ENCODE measurements at regions not wholly inside any gene's neighbourhood (a gene's known extent, or its start where the extent isn't known, plus 50 kb on each side); places are given as distances from the start of the nearest gene placed in this dataset.

DNA sequence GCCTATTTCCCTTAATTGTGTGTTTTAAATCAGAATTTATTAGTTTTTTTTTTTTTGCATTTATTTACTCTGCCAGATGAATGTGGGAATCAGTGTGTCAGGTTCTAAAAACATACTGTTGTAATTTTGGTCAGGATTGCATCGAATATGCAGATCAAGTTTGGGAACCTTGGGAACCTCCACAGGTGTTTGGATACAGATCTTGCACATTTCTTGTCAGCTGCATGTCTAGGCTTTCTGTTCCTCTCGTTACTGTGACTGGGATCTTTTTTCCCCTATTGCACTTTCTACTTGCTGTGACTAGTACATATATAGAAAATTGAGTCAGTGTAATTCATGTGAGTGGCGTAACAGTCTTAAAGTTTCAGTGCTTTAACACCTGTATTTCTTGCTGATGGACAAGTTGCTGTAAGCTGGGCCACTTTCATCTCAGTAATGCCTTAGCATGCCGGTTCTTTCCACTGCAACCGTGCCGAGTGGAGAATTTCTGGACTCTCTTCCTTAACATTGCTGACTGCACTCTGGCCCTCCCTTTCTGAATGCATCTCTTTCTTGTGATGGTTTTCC is 112.5 kb downstream of the TENT4A start:
- Mint-ChIP-seq H3K27me3 (ENCODE audit: low read depth in 3 of 3) (peaks cover 0 to 7% (median 5%) of the 10 kb centered on the region in 3 donors), H3K27ac (no peak overlapping the region), H3K36me3 (peaks cover 3 to 7% (median 6%) of the 10 kb centered on the region in 3 donors), H3K4me1 (peaks cover 21 to 24% of the 10 kb centered on the region in 2 donors), H3K9me3 (peaks cover 6 to 18% (median 13%) of the 10 kb centered on the region in 6 donors), H3K4me3 (no peak overlapping the region)
- DNase-seq = no peak

DNA sequence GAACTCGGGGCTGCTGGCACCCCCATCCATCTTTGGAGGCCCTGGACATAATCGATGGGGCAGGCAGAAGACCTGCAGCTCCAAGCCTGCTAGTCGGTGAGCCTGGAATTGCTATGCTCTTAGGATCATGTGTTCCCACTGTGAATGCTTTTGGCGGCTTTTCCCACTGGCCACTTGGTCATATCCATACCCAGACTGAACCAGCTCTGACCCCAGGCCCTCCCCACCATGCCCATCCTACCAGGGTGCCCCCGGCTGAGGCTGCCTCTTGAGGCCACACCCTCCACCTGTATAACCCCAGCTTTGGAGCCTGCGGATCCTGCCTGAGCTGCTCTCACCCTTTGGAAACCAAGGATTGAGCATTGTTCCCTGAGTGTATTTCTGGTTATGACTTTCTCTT is 113.5 kb downstream of the TENT4A start:
- H3K27ac Mint-ChIP-seq = peak overlapping the region in 3 of 6 donors; percentile 75 to 86 (median 85)
- DNase-seq = no peak
- H3K36me3 Mint-ChIP-seq = peaks cover 0 to 5% (median 4%) of the 10 kb centered on the region in 3 donors
- H3K27me3 Mint-ChIP-seq (ENCODE audit: low read depth in 3 of 3) = peaks cover 0 to 5% (median 2%) of the 10 kb centered on the region in 3 donors
- peaks cover 21 to 24% of the 10 kb centered on the region in 2 donors for H3K4me1 Mint-ChIP-seq
- H3K4me3 Mint-ChIP-seq = no peak overlapping the region
- peaks cover 3 to 10% (median 7%) of the 10 kb centered on the region in 6 donors for H3K9me3 Mint-ChIP-seq

DNA sequence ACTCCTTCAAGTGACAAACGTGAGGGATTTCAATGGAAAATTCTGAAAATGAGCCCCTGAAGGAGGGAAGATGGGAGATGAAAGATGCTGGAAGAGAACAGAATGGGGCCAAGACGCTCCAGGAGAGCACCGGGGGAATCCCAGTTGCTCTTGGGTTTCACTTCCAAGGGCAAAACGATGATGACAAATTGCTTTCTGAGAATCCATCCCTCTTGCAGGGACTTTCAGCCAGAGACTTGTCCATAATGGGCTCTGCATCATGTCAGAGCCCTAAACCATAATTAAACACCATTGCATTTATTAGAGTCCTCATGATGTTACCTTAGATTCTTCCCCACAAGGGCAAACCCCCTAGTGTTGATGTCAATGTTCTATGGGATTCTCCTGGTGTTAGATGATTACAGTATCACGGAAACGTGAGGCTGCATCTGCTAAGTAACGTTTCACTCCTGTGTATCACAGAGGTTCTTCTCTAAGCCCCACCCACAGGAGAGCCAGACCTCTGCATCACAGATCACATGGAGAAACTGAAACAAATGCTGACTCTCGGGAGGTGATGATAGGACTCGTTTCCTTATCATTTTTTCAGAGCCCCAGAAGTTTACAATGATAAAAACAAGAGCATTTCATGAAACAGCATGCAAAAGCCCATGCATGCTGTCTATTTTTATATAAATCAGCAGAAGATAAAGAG is 114.4 kb downstream of the TENT4A start:
- H3K36me3 Mint-ChIP-seq = peaks cover 0 to 4% (median 4%) of the 10 kb centered on the region in 3 donors

DNA sequence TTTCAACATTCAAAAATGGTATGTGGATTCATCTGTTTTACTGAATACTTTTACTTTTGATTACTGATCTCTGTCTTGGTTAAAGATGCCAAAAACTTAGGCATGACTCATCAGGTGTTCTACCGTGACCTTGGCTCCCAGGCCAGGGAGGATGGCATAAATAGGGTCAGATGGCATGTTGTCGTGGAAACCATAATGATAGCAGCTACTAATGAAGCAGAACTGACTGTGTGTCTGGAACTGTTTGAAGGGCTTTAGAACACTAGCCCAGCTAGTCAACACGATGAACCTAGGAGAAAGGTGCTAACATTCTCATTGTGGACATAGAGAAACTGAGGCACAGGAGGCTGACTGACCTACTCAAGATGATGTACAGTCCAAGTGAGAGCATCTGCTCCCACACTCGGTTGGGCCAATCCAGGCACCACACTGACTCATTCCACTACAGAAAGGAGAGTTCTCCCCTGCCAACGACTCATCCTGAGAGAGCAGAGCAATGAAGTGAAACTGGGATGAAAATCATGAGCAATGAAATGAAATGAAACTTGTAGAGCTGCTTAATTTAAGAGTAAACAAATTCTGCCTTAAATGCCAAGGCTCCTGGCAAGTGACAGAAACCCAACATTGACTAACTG is 116.0 kb downstream of the TENT4A start:
- no peak for DNase-seq
- Mint-ChIP-seq H3K4me3 (peak overlapping the region; percentile 86 to 97 (median 91)), H3K27ac (peak overlapping the region in 5 of 6 donors; percentile 86 to 97 (median 88)), H3K27me3 (ENCODE audit: low read depth in 3 of 3) (peaks cover 0 to 5% (median 1%) of the 10 kb centered on the region in 3 donors), H3K4me1 (peaks cover 23 to 32% of the 10 kb centered on the region in 2 donors), H3K9me3 (peaks cover 0 to 2% (median 0%) of the 10 kb centered on the region in 6 donors), H3K36me3 (no peaks in the 10 kb centered on the region)

More for the DNA sequence above, 114.4 kb downstream of the TENT4A start:
- Mint-ChIP-seq H3K4me1 (peaks cover 21 to 26% of the 10 kb centered on the region in 2 donors), H3K27me3 (ENCODE audit: low read depth in 3 of 3) (peaks cover 0 to 5% (median 1%) of the 10 kb centered on the region in 3 donors), H3K27ac (peak overlapping the region; percentile 86 to 97 (median 90)), H3K4me3 (peak overlapping the region; percentile 86 to 97 (median 91)), H3K9me3 (peaks cover 2 to 7% (median 4%) of the 10 kb centered on the region in 6 donors)
- DNase-seq = peak; percentile 57 to 62 (median 58)

DNA sequence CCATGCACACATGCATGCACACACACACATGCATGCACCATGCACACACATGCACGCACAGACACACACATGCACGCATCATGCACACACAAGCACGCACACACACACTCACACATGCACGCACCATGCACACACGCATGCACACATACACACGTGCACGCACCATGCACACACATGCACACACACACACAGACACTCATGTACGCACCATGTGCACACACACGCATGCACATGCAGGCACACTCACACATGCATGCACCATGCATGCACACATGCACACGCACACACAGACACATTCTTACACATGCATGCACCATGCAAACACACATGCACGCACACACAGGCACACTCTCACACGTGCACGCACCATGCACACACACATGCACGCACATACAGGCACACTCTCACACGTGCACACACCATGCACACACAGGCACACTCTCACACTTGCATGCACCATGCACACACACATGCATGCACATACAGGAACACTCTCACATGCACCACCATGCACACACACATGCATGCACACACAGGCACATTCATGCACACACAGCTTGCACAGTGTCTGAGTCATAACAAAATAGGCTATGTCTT is 117.5 kb downstream of the TENT4A start:
- H3K4me3 Mint-ChIP-seq = no peak overlapping the region
- no peaks in the 10 kb centered on the region for H3K9me3 Mint-ChIP-seq
- peaks cover 23 to 32% of the 10 kb centered on the region in 2 donors for H3K4me1 Mint-ChIP-seq
- no peak for DNase-seq
- no peaks in the 10 kb centered on the region for H3K36me3 Mint-ChIP-seq
- peaks cover 0 to 3% (median 0%) of the 10 kb centered on the region in 3 donors for H3K27me3 Mint-ChIP-seq (ENCODE audit: low read depth in 3 of 3)
- peak overlapping the region in 2 of 6 donors; percentile 1 to 8 for H3K27ac Mint-ChIP-seq

DNA sequence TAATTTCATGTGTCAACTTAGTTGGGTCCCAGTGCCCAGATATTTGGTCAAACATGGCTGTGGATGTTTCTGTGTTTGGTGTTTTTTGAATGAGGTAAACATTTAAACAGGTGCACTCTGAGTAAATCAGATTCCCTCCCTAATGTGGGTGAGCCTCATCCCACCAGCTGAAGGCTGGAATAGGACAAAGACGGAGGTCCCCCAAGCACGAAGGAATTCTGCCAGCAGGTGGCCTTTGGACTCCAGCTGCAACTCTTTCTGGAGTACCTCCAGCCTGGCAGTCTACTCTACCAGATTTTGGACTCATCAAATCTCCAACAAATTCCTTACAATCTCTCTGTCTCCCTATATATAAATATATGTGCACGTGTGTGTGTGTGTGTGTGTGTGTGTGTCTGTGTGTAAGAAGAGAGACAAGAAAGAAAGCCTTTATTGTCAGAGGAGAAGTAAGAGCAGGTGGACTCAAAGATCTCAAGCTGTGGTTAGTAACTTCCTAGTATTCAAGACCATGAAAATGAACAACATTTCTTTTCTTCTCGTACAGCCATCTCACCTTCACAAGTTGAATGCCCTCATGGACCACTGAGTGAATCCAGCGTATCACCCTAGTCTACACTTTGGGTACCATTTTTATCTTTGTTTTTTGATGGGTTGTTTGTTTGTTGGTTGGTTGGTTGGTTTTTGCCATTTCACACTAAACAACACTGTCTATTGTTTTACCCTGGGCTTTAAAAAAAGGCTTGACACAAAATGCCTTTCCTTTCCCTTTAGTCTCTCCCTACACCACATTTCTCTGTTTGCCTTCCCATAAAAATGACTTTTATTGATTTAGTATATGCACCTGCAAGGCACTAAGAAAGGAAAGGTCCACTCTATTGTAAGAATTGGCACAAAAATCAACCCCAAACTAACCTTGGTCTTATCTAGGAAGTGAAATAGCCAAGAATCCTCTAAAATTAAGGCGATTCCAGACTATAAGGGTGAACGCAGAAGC is 118.7 kb downstream of the TENT4A start:
- H3K27ac Mint-ChIP-seq = no peak overlapping the region
- H3K4me1 Mint-ChIP-seq = peaks cover 23 to 32% of the 10 kb centered on the region in 2 donors
- DNase-seq = no peak
- no peaks in the 10 kb centered on the region for H3K36me3 Mint-ChIP-seq
- H3K9me3 Mint-ChIP-seq = no peaks in the 10 kb centered on the region
- peaks cover 0 to 3% (median 0%) of the 10 kb centered on the region in 3 donors for H3K27me3 Mint-ChIP-seq (ENCODE audit: low read depth in 3 of 3)
- H3K4me3 Mint-ChIP-seq = no peak overlapping the region

DNA sequence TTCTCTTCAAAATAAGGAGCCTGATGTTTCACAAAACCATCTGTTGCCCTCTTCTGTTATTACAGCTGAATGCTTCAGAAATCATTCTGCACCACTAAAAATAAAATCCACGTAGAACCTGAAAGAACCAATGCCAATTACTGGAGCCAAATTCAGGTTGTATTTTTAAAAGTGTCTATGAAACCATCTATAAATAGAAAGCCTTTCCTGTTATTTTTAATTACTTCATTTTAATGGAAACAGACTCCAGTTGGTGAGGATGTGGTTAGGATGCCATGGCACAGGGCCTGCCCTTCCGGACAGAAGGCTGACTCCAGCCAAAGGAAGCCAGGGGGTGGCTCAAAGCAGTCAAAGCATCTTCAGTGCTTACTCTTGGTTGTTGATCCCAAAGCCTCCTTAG is 119.8 kb downstream of the TENT4A start:
- Mint-ChIP-seq H3K9me3 (no peaks in the 10 kb centered on the region), H3K4me1 (peaks cover 14 to 22% of the 10 kb centered on the region in 2 donors), H3K4me3 (no peak overlapping the region), H3K27ac (no peak overlapping the region), H3K27me3 (ENCODE audit: low read depth in 3 of 3) (peaks cover 0 to 3% (median 0%) of the 10 kb centered on the region in 3 donors), H3K36me3 (no peaks in the 10 kb centered on the region)
- no peak for DNase-seq

DNA sequence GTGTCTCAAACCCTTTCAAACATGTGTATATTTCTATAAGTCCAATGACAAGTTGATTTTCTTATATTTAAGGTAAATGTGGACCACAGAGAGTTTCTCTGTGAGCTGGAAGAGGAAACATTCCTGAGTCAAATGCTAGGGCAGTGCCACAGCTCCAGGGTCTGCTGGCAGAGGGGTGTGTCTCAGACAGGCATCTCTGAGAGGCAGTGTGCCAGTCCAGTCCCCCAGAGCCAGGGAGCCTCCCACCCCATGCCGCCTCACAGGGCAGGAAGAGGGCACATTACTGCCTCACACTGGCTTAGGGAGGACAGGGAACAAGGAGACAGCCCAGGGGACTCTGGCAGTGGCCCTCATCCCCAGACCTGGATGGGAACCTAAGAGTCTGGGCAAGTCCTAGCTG is 120.2 kb downstream of the TENT4A start:
- H3K4me3 Mint-ChIP-seq = no peak overlapping the region
- no peak for DNase-seq
- peaks cover 10 to 18% of the 10 kb centered on the region in 2 donors for H3K4me1 Mint-ChIP-seq
- no peaks in the 10 kb centered on the region for H3K9me3 Mint-ChIP-seq
- H3K27me3 Mint-ChIP-seq (ENCODE audit: low read depth in 3 of 3) = peaks cover 0 to 3% (median 0%) of the 10 kb centered on the region in 3 donors
- H3K36me3 Mint-ChIP-seq = no peaks in the 10 kb centered on the region
- peak overlapping the region in 1 of 6 donors; percentile 41 for H3K27ac Mint-ChIP-seq

DNA sequence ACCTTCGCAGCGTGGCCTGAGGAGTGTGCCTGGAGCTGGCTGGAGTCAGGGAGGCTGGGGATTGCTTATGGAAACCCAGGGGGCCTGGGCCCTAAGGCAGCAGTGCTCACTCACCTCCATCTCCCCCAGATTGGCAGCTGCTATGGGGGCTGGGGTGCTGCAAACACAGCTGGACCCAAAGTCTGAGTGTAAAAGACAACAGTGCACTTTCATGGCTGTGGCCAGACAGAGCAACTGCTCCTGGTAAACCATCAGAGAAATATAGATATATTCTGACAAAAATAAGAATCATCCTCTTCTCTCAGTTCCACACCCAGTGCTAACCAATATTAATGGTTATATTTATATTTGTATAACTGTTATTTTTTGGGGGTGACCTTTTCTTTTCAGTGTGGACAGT is 123.9 kb downstream of the TENT4A start:
- DNase-seq = no peak
- H3K4me1 Mint-ChIP-seq = peaks cover 3 to 8% of the 10 kb centered on the region in 2 donors
- no peaks in the 10 kb centered on the region for H3K36me3 Mint-ChIP-seq
- H3K4me3 Mint-ChIP-seq = no peak overlapping the region
- H3K9me3 Mint-ChIP-seq = no peaks in the 10 kb centered on the region
- H3K27ac Mint-ChIP-seq = no peak overlapping the region
- H3K27me3 Mint-ChIP-seq (ENCODE audit: low read depth in 3 of 3) = peaks cover 0 to 3% (median 0%) of the 10 kb centered on the region in 3 donors

DNA sequence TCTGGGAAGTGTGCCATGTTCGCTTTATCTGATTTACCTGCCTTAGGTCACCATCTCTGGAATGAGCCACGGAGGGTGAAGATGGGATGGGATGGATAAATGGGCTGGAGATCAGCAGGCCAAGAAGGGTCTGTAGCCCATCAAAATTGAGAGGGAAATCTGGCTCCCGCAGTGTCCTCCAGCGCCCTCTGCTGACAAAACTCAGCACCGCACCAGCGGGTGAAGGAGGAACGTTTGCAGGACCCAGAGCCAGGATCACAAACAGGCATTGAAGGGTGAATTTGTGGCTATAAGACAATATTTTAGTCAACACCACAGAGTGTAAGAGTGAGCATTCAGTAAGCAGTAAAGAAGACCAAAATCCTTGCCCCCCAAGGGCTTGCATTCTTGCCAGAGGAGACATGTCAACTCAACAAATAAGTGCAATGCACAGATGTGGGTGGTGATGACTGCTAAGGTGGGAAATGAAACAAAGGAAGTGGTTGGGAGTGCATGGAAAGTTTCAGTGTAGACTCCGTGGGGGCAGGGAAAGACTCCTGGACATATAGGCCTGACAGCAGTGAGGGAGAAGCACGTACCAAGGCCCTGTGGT is 124.4 kb downstream of the TENT4A start:
- Mint-ChIP-seq H3K4me3 (no peak overlapping the region), H3K27ac (no peak overlapping the region), H3K4me1 (peaks cover 3 to 6% of the 10 kb centered on the region in 2 donors), H3K27me3 (ENCODE audit: low read depth in 3 of 3) (peaks cover 0 to 3% (median 2%) of the 10 kb centered on the region in 3 donors), H3K9me3 (no peaks in the 10 kb centered on the region), H3K36me3 (no peaks in the 10 kb centered on the region)
- peak in 2 of 3 donors; percentile 13 to 31 for DNase-seq

DNA sequence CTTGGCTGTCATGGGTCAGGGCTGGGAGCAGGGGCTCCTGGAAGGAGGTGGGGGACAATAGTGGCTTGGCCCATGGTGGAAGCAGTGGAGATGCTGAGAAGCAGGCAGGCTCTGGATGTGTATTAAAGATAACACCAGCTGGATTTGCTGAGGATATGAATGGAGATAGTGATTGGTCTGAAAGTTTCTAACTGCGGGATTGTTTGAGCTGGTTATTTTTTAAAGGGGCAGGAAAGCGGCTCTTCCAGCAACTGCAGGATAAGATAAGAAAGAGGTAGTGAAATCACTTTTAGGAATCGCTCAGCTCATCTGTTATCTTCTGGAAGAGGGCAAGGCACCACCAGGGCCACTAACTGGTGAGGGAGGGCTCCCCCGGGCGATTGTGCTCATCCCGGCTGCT is 125.5 kb downstream of the TENT4A start:
- no peak overlapping the region for H3K27ac Mint-ChIP-seq
- no peak for DNase-seq
- no peaks in the 10 kb centered on the region for H3K36me3 Mint-ChIP-seq
- peaks cover 0 to 3% (median 2%) of the 10 kb centered on the region in 3 donors for H3K27me3 Mint-ChIP-seq (ENCODE audit: low read depth in 3 of 3)
- H3K4me1 Mint-ChIP-seq = no peaks in the 10 kb centered on the region
- no peaks in the 10 kb centered on the region for H3K9me3 Mint-ChIP-seq
- no peak overlapping the region for H3K4me3 Mint-ChIP-seq

DNA sequence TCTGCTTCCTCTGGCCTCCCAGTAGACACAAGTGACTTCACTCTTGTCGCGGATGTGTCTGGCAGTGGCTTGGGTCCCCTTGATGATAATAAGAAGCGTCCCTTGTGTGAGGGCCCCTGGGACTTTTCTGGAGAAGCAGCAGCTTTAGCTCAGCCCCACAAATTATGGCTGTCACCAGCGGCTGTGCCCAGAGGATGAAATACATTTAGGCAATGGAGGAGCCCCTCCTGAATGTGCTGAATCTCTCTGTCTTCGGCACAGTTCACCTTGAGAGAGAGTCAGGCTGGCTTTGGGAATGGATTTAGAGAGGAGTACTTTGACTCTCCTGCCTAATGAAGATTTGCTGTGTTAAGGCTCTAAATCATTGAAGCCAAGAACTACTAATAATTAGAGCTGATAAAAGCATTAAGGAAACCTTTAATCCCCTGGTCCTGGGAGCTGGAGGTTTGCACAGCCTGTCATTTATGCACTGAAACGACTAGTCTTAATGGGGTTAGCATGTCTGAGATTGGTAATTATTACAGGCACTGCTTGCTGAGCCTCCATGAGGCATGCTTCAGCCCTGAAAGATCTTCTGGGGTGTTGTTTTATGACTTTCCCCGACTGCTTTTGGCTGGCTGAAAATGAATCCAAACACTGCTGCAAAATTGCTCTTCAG is 127.0 kb downstream of the TENT4A start:
- Mint-ChIP-seq H3K4me3 (no peak overlapping the region), H3K4me1 (no peaks in the 10 kb centered on the region), H3K9me3 (no peaks in the 10 kb centered on the region), H3K27ac (no peak overlapping the region), H3K36me3 (no peaks in the 10 kb centered on the region), H3K27me3 (ENCODE audit: low read depth in 3 of 3) (peaks cover 0 to 3% (median 2%) of the 10 kb centered on the region in 3 donors)
- no peak for DNase-seq
